Thyroid gland (tissue), 4 donors: ENCODE measurements at regions not wholly inside any gene's neighbourhood (a gene's known extent, or its start where the extent isn't known, plus 50 kb on each side); places are given as distances from the start of the nearest gene placed in this dataset.

Experiments
- POLR2A ChIP-seq, 2 donors: fragments of 450-650 bp; IDR thresholded peaks; one replicate each; pipeline ENCODE4 v1.6.1; 2017; ENCODE audit warnings: antibody characterized with exemption in 2 of 2, mild to moderate bottlenecking in 2 of 2, moderate library complexity in 1 of 2
- TF ChIP-seq, protein P1 (sequence below), 6 experiments: fragments of 200-600 bp in 3 of 6; fragments of 450-650 bp in 3 of 6; sonication (generic) in 3 of 6; IDR thresholded peaks; one replicate each; pipeline ENCODE4 v1.5.1; 2016 to 2019; ENCODE audit warnings: antibody characterized with exemption in 6 of 6, mild to moderate bottlenecking in 2 of 6, inconsistent platforms in 1 of 6, moderate library complexity in 1 of 6

GRCh38 chr11:22082788-22083187 lies 110.1 kb upstream of the ANO5 start:
- TF ChIP-seq, protein P1, sequence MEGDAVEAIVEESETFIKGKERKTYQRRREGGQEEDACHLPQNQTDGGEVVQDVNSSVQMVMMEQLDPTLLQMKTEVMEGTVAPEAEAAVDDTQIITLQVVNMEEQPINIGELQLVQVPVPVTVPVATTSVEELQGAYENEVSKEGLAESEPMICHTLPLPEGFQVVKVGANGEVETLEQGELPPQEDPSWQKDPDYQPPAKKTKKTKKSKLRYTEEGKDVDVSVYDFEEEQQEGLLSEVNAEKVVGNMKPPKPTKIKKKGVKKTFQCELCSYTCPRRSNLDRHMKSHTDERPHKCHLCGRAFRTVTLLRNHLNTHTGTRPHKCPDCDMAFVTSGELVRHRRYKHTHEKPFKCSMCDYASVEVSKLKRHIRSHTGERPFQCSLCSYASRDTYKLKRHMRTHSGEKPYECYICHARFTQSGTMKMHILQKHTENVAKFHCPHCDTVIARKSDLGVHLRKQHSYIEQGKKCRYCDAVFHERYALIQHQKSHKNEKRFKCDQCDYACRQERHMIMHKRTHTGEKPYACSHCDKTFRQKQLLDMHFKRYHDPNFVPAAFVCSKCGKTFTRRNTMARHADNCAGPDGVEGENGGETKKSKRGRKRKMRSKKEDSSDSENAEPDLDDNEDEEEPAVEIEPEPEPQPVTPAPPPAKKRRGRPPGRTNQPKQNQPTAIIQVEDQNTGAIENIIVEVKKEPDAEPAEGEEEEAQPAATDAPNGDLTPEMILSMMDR (IDR thresholded peaks at IDR 0.05) = no peak
- TF ChIP-seq POLR2A (IDR thresholded peaks at IDR 0.05) = no peak
